ENCODE measurements at regions not wholly inside any gene's neighbourhood (a gene's known extent, or its start where the extent isn't known, plus 50 kb on each side); places are given as distances from the start of the nearest gene placed in this dataset.

- TF ChIP-seq, protein P1, sequence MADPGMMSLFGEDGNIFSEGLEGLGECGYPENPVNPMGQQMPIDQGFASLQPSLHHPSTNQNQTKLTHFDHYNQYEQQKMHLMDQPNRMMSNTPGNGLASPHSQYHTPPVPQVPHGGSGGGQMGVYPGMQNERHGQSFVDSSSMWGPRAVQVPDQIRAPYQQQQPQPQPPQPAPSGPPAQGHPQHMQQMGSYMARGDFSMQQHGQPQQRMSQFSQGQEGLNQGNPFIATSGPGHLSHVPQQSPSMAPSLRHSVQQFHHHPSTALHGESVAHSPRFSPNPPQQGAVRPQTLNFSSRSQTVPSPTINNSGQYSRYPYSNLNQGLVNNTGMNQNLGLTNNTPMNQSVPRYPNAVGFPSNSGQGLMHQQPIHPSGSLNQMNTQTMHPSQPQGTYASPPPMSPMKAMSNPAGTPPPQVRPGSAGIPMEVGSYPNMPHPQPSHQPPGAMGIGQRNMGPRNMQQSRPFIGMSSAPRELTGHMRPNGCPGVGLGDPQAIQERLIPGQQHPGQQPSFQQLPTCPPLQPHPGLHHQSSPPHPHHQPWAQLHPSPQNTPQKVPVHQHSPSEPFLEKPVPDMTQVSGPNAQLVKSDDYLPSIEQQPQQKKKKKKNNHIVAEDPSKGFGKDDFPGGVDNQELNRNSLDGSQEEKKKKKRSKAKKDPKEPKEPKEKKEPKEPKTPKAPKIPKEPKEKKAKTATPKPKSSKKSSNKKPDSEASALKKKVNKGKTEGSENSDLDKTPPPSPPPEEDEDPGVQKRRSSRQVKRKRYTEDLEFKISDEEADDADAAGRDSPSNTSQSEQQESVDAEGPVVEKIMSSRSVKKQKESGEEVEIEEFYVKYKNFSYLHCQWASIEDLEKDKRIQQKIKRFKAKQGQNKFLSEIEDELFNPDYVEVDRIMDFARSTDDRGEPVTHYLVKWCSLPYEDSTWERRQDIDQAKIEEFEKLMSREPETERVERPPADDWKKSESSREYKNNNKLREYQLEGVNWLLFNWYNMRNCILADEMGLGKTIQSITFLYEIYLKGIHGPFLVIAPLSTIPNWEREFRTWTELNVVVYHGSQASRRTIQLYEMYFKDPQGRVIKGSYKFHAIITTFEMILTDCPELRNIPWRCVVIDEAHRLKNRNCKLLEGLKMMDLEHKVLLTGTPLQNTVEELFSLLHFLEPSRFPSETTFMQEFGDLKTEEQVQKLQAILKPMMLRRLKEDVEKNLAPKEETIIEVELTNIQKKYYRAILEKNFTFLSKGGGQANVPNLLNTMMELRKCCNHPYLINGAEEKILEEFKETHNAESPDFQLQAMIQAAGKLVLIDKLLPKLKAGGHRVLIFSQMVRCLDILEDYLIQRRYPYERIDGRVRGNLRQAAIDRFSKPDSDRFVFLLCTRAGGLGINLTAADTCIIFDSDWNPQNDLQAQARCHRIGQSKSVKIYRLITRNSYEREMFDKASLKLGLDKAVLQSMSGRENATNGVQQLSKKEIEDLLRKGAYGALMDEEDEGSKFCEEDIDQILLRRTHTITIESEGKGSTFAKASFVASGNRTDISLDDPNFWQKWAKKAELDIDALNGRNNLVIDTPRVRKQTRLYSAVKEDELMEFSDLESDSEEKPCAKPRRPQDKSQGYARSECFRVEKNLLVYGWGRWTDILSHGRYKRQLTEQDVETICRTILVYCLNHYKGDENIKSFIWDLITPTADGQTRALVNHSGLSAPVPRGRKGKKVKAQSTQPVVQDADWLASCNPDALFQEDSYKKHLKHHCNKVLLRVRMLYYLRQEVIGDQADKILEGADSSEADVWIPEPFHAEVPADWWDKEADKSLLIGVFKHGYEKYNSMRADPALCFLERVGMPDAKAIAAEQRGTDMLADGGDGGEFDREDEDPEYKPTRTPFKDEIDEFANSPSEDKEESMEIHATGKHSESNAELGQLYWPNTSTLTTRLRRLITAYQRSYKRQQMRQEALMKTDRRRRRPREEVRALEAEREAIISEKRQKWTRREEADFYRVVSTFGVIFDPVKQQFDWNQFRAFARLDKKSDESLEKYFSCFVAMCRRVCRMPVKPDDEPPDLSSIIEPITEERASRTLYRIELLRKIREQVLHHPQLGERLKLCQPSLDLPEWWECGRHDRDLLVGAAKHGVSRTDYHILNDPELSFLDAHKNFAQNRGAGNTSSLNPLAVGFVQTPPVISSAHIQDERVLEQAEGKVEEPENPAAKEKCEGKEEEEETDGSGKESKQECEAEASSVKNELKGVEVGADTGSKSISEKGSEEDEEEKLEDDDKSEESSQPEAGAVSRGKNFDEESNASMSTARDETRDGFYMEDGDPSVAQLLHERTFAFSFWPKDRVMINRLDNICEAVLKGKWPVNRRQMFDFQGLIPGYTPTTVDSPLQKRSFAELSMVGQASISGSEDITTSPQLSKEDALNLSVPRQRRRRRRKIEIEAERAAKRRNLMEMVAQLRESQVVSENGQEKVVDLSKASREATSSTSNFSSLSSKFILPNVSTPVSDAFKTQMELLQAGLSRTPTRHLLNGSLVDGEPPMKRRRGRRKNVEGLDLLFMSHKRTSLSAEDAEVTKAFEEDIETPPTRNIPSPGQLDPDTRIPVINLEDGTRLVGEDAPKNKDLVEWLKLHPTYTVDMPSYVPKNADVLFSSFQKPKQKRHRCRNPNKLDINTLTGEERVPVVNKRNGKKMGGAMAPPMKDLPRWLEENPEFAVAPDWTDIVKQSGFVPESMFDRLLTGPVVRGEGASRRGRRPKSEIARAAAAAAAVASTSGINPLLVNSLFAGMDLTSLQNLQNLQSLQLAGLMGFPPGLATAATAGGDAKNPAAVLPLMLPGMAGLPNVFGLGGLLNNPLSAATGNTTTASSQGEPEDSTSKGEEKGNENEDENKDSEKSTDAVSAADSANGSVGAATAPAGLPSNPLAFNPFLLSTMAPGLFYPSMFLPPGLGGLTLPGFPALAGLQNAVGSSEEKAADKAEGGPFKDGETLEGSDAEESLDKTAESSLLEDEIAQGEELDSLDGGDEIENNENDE (IDR thresholded peaks at IDR 0.05; ENCODE audit: insufficient replicate concordance, low read length) = no peak
- TF ChIP-seq BCL11A (IDR thresholded peaks at IDR 0.05; ENCODE audit: low read depth in 2 of 2, low read length in 2 of 2) (no peak), RFX5 (IDR thresholded peaks at IDR 0.05; ENCODE audit: borderline replicate concordance, low read depth, low read length) (no peak)
These were observed 1525.6 kb upstream of the PRR20A start (continued) for GRCh38 chr13:55615081-55615480.

Measured in H1 (cell line).